IMR-90 (cell line): ENCODE measurements at regions not wholly inside any gene's neighbourhood (a gene's known extent, or its start where the extent isn't known, plus 50 kb on each side); places are given as distances from the start of the nearest gene placed in this dataset.

Experiments used
- CEBPB ChIP-seq: IDR thresholded peaks from 2 replicates; pipeline ENCODE4 v1.6.1; 2012; ENCODE audit warnings: low read depth, low read length, improper control_type of control experiment
- MAZ ChIP-seq: IDR thresholded peaks from 2 replicates; pipeline ENCODE4 v1.6.1; 2012; ENCODE audit warnings: low read depth, mild to moderate bottlenecking, low read length, improper control_type of control experiment, moderate library complexity, borderline replicate concordance
- POLR2A ChIP-seq: IDR thresholded peaks from 2 replicates; pipeline ENCODE4 v1.6.1; 2012; ENCODE audit warnings: mild to moderate bottlenecking, low read depth, low read length
- RFX5 ChIP-seq: IDR thresholded peaks from 2 replicates; pipeline ENCODE4 v1.8.0; 2012; ENCODE audit warnings: low read depth, mild to moderate bottlenecking, low read length, moderate library complexity
- TF ChIP-seq, protein P1 (sequence below): fragments of 150-350 bp; IDR thresholded peaks from 2 replicates; pipeline ENCODE4 v1.6.1; 2016; ENCODE audit warnings: low read depth, mild to moderate bottlenecking, low read length, moderate library complexity, borderline replicate concordance
- TF ChIP-seq, protein P2 (sequence below): conservative IDR thresholded peaks from 2 replicates; pipeline ENCODE4 v1.5.1; 2012; ENCODE audit warnings: mild to moderate bottlenecking, low read depth, low read length, improper control_type of control experiment

DNA sequence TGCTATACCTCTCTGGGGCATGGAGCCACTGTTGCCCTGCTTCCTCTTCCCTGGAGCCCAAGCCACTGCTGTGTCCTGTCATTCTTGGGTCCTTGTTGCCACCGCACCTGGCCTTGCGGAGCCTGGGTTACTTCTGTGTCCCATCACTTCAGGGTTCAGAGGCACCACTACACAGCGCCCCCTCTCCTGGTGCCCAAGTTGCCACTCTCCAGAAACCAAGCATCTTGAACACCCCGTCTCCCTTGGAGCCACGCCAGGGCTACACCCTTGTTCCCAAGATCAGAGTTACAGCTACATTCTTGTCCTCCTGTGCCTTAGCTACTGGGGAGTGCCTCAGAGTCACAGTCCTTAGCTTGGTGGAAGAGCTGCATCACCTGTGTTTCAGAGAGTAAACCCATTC lies 147.2 kb upstream of the CD180 start:
- TF ChIP-seq, protein P1, sequence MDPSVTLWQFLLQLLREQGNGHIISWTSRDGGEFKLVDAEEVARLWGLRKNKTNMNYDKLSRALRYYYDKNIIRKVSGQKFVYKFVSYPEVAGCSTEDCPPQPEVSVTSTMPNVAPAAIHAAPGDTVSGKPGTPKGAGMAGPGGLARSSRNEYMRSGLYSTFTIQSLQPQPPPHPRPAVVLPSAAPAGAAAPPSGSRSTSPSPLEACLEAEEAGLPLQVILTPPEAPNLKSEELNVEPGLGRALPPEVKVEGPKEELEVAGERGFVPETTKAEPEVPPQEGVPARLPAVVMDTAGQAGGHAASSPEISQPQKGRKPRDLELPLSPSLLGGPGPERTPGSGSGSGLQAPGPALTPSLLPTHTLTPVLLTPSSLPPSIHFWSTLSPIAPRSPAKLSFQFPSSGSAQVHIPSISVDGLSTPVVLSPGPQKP = no peak
- TF ChIP-seq, protein P2, sequence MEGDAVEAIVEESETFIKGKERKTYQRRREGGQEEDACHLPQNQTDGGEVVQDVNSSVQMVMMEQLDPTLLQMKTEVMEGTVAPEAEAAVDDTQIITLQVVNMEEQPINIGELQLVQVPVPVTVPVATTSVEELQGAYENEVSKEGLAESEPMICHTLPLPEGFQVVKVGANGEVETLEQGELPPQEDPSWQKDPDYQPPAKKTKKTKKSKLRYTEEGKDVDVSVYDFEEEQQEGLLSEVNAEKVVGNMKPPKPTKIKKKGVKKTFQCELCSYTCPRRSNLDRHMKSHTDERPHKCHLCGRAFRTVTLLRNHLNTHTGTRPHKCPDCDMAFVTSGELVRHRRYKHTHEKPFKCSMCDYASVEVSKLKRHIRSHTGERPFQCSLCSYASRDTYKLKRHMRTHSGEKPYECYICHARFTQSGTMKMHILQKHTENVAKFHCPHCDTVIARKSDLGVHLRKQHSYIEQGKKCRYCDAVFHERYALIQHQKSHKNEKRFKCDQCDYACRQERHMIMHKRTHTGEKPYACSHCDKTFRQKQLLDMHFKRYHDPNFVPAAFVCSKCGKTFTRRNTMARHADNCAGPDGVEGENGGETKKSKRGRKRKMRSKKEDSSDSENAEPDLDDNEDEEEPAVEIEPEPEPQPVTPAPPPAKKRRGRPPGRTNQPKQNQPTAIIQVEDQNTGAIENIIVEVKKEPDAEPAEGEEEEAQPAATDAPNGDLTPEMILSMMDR = no peak
- no peak for TF ChIP-seq MAZ
- no peak for TF ChIP-seq POLR2A
- TF ChIP-seq RFX5 = no peak
- TF ChIP-seq CEBPB = no peak
